Right cardiac atrium (tissue), 5 donors: ENCODE measurements at regions not wholly inside any gene's neighbourhood (a gene's known extent, or its start where the extent isn't known, plus 50 kb on each side); places are given as distances from the start of the nearest gene placed in this dataset.

Source experiments
- ATAC-seq, 2 donors: fragments of 200-7000 bp; cut with Tn5 transposase; one replicate each; pipeline versions ENCODE4 v1.8.0 to v1.9.1; 2020; ENCODE audit warnings: moderate library complexity in 2 of 2, mild to moderate bottlenecking in 1 of 2
- DNase-seq, 3 donors: peaks; one replicate each; pipeline ENCODE4 v3.0.0-alpha.2; 2020
- H3K27ac ChIP-seq: one replicate; pipeline ENCODE4 v1.5.1; 2013; ENCODE audit warnings: mild to moderate bottlenecking, low read length, control low read depth, moderate library complexity
- H3K27me3 ChIP-seq: one replicate; pipeline ENCODE4 v1.6.1; 2013; ENCODE audit not compliant: control insufficient read depth, insufficient read depth
- H3K4me1 ChIP-seq: one replicate; pipeline ENCODE4 v1.6.1; 2013; ENCODE audit warnings: low read length; ENCODE audit not compliant: control insufficient read depth, insufficient read depth
- H3K4me3 ChIP-seq: one replicate; pipeline ENCODE4 v1.5.1; 2013; ENCODE audit warnings: low read length, control low read depth
- H3K9me3 ChIP-seq: one replicate; pipeline ENCODE4 v1.6.1; 2013; ENCODE audit warnings: low read length; ENCODE audit not compliant: control insufficient read depth
- WGBS: extraction: QIAGEN DNeasy Blood & Tissue Kit; methylation state at CpG from one replicate; pipeline ENCODE4 v1.1.7; 2013; 5-methylcytosine and 5-hydroxymethylcytosine counted together
- intact Hi-C, 4 donors: fragments of 100-400 bp; cut with DNase I; formaldehyde crosslinking; loops; one replicate each; pipeline versions ENCODE4 v1.11.0 to v1.14.0; 2022 to 2023
- donor health status: healthy with polysubstance abuse.
- donor health status: DM: no; HTN: yes; CAD: no.
- donor health status: DM: no; HTN: no; CAD: no.
- donor health status: DM: no; HTN: yes; CAD: no; lungs with severe emphysema.
- donor health status: DM: yes; HTN: yes; CAD: no.

DNA sequence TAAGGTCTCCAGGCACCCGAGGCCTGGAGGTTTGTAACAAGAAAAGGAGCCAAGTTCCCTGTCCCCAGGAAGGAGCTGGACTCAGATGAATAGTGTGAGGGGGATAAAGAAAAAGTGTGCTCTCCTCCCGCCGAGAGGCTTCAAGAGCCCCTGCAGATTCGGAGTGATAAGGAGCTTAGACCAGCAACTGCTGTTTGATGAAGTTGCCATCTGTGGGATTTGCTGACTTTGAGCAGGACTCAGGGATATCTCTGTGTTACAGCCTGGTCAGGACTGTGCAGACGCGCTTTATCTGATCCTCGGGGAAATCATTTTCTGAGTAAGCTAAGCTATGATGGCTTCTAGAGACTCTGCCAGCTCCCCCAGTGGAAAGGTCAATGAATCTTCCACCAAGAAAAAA, 1017.0 kb downstream of the TBC1D22A start:
- no peaks in the 10 kb centered on the region for H3K27me3 ChIP-seq
- H3K27ac ChIP-seq, result no peak overlapping the region
- no peaks in the 10 kb centered on the region for H3K4me1 ChIP-seq
- intact Hi-C loops, result no loop called here
- ATAC-seq (no peak), DNase-seq (no peak)
- no peak overlapping the region for H3K4me3 ChIP-seq
- 15% methylated on average over 7 of the region's 7 CpGs for WGBS
- no peaks in the 10 kb centered on the region for H3K9me3 ChIP-seq

GRCh38 chr22:47778160-47778658, 1015.8 kb downstream of the TBC1D22A start:
- H3K27me3 ChIP-seq, result no peaks in the 10 kb centered on the region
- no peak overlapping the region for H3K27ac ChIP-seq
- no peak overlapping the region for H3K4me3 ChIP-seq
- no peaks in the 10 kb centered on the region for H3K4me1 ChIP-seq
- no peak for DNase-seq
- no peaks in the 10 kb centered on the region for H3K9me3 ChIP-seq
- 87% methylated on average over 13 of the region's 13 CpGs for WGBS
- ATAC-seq, result no peak
- intact Hi-C loops, result no loop called here

DNA sequence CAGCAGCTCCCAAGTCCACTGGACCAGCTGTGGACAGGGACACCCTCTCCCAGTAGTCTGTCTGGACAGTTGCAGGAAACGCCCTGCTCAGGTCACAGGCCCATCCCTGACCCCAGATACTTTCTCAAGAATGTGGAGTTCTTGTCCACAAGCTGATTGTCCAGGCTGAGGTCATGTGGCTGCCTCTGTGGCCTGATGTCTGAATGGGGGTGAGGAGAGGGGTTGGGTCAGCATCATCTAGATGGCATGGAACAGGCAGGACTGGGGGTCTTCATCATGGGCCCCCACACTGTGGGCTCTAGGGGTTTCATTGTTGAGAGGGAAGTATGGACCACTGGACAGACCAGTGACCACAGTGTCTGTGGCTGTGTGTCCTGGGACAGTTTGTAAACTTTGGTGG, 1015.0 kb downstream of the TBC1D22A start:
- intact Hi-C loops, result no loop called here
- no peaks in the 10 kb centered on the region for H3K4me1 ChIP-seq
- H3K4me3 ChIP-seq, result no peak overlapping the region
- DNase-seq, result no peak
- no peak overlapping the region for H3K27ac ChIP-seq
- H3K9me3 ChIP-seq, result no peaks in the 10 kb centered on the region
- WGBS, result 52% methylated on average over 1 of the region's 1 CpG
- H3K27me3 ChIP-seq, result no peaks in the 10 kb centered on the region
- no peak for ATAC-seq

GRCh38 chr22:47776329-47776728, 1013.9 kb downstream of the TBC1D22A start:
- DNase-seq, result no peak
- Histone ChIP-seq H3K4me1 (no peaks in the 10 kb centered on the region), H3K27ac (no peak overlapping the region), H3K27me3 (no peaks in the 10 kb centered on the region), H3K4me3 (no peak overlapping the region), H3K9me3 (no peaks in the 10 kb centered on the region)
- intact Hi-C loops, result no loop called here
- ATAC-seq, result no peak
- WGBS, result 42% methylated on average over 10 of the region's 10 CpGs

GRCh38 chr22:47775686-47776085, 1013.2 kb downstream of the TBC1D22A start:
- ATAC-seq (no peak), DNase-seq (no peak)
- Histone ChIP-seq H3K27ac (no peak overlapping the region), H3K9me3 (no peaks in the 10 kb centered on the region), H3K4me1 (no peaks in the 10 kb centered on the region), H3K27me3 (no peaks in the 10 kb centered on the region), H3K4me3 (no peak overlapping the region)
- 37% methylated on average over 4 of the region's 4 CpGs for WGBS
- intact Hi-C loops, result no loop called here

- H3K27me3 ChIP-seq, result no peaks in the 10 kb centered on the region
- ATAC-seq (no peak), DNase-seq (no peak)
- 51% methylated on average over 4 of the region's 4 CpGs for WGBS
- no peaks in the 10 kb centered on the region for H3K4me1 ChIP-seq
- H3K9me3 ChIP-seq, result no peaks in the 10 kb centered on the region
- H3K4me3 ChIP-seq, result no peak overlapping the region
- intact Hi-C loops, result no loop called here
- H3K27ac ChIP-seq, result no peak overlapping the region
Observed at GRCh38 chr22:47775191-47775590, 1012.7 kb downstream of the TBC1D22A start.

DNA sequence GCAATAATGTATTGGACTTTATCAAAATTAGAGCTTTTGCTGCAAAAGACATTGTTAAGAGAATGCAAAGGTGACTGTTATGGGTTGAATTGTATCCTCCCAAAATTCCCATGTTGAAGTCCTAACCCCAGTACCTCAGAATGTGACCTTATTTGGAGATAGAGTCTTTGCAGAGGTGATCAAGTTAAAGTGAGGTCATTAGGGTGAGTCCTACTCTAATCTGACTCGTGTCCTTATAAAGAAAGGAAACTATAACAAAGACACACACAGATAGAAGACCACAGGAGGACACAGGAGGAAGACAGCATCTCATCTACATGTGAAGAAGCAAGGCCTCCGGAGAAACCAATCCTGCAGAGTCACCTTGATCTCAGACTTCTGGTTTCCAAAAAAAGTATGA, 1011.2 kb downstream of the TBC1D22A start:
- no peaks in the 10 kb centered on the region for H3K9me3 ChIP-seq
- DNase-seq, result no peak
- no peaks in the 10 kb centered on the region for H3K27me3 ChIP-seq
- no peak overlapping the region for H3K4me3 ChIP-seq
- H3K27ac ChIP-seq, result no peak overlapping the region
- no peak for ATAC-seq
- no peaks in the 10 kb centered on the region for H3K4me1 ChIP-seq
- 67% methylated on average over 2 of the region's 2 CpGs for WGBS
- intact Hi-C loops, result no loop called here

- ATAC-seq (no peak), DNase-seq (no peak)
- Histone ChIP-seq H3K9me3 (no peaks in the 10 kb centered on the region), H3K27ac (no peak overlapping the region), H3K4me1 (no peaks in the 10 kb centered on the region), H3K4me3 (no peak overlapping the region), H3K27me3 (no peaks in the 10 kb centered on the region)
- intact Hi-C loops, result no loop called here
- WGBS, result 77% methylated on average over 3 of the region's 3 CpGs
Observed at GRCh38 chr22:47772864-47773263, 1010.4 kb downstream of the TBC1D22A start.

- DNase-seq (no peak), ATAC-seq (no peak)
- 85% methylated on average over 6 of the region's 6 CpGs for WGBS
- no peaks in the 10 kb centered on the region for H3K27me3 ChIP-seq
- H3K4me3 ChIP-seq, result no peak overlapping the region
- no peaks in the 10 kb centered on the region for H3K9me3 ChIP-seq
- H3K27ac ChIP-seq, result no peak overlapping the region
- intact Hi-C loops, result no loop called here
- H3K4me1 ChIP-seq, result no peaks in the 10 kb centered on the region
Observed at GRCh38 chr22:47769652-47770051, 1007.2 kb downstream of the TBC1D22A start.

GRCh38 chr22:47768027-47768426, 1005.6 kb downstream of the TBC1D22A start:
- Histone ChIP-seq H3K4me1 (no peaks in the 10 kb centered on the region), H3K4me3 (no peak overlapping the region), H3K27ac (no peak overlapping the region), H3K27me3 (no peaks in the 10 kb centered on the region), H3K9me3 (no peaks in the 10 kb centered on the region)
- intact Hi-C loops, result no loop called here
- 85% methylated on average over 4 of the region's 4 CpGs for WGBS
- no peak for ATAC-seq
- DNase-seq, result no peak

- H3K27me3 ChIP-seq, result no peaks in the 10 kb centered on the region
- no peak for DNase-seq
- 83% methylated on average over 5 of the region's 5 CpGs for WGBS
- ATAC-seq, result no peak
- H3K27ac ChIP-seq, result no peak overlapping the region
- intact Hi-C loops, result no loop called here
- H3K9me3 ChIP-seq, result no peaks in the 10 kb centered on the region
- H3K4me1 ChIP-seq, result no peaks in the 10 kb centered on the region
- H3K4me3 ChIP-seq, result no peak overlapping the region
Observed at GRCh38 chr22:47767403-47767802, 1005.0 kb downstream of the TBC1D22A start.

DNA sequence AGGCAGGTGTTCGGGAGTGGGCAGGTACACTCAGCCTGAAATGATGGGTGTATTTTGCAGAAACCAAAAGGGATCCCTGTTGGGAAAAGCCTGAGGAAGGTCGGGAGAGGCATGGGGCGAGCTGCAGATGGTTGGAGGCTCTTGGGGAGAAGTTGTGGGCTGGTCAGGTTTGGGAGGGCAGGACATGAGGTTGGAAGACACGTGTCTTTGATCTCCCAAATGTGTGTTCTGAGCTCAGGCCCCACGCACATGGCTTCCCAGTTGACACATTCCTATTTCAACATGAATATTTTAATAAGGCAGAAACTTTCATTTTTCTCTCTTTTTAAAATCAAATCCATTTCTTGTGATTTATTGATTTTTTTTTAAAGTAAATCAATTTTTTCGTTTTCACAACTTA, 1003.3 kb downstream of the TBC1D22A start:
- DNase-seq, result no peak
- no peak for ATAC-seq
- Histone ChIP-seq H3K4me3 (no peak overlapping the region), H3K4me1 (no peaks in the 10 kb centered on the region), H3K9me3 (no peaks in the 10 kb centered on the region), H3K27ac (no peak overlapping the region), H3K27me3 (no peaks in the 10 kb centered on the region)
- WGBS, result 70% methylated on average over 6 of the region's 6 CpGs
- intact Hi-C loops, result no loop called here
